SH-SY5Y (cell line): ENCODE measurements at regions not wholly inside any gene's neighbourhood (a gene's known extent, or its start where the extent isn't known, plus 50 kb on each side); places are given as distances from the start of the nearest gene placed in this dataset.

Experiments
- GATA2 ChIP-seq: IDR thresholded peaks from 2 replicates; pipeline ENCODE4 v1.6.1; 2011; ENCODE audit warnings: mild to moderate bottlenecking, low read depth, low read length
- GATA3 ChIP-seq: IDR thresholded peaks from 2 replicates; pipeline ENCODE4 v1.6.1; 2011; ENCODE audit warnings: low read depth, mild to moderate bottlenecking, low read length, moderate library complexity

DNA sequence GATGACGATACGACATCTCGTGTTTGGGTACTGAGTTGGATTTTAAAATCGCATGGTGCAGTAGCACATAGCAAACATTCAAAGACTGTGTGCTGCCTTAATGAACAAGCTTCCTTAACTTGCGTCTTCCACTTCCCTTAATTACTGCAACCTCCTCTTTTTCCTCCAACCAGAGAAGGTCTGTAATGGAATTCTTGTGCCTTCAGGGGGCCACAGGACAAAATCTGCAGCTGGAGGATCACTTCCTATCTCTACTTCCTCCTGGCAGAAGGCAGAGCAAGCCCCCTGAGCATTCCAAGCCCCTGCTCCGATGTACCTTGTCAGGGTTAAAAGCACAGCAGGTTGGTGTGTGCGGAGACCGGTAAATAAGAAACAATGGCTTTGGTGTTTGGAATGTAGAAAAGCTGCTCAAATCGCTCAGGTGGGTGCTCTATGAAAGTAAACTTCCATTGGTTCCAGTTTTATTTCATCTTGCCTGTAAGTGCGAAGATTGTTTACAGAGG, 151.3 kb upstream of the UQCRFS1 start:
- TF ChIP-seq GATA2 (no peak), GATA3 (no peak)
